Stimulated activated memory B cell treated with anti-CD40 and anti-IgM and Interleukin-4, amounts not matched to agents 10 μg/mL and 1 μg/mL and 100 μg/mL, for 72 hours (primary cell): ENCODE measurements at regions not wholly inside any gene's neighbourhood (a gene's known extent, or its start where the extent isn't known, plus 50 kb on each side); places are given as distances from the start of the nearest gene placed in this dataset.
A peak's percentile ranks its signal among the peaks of the same experiment; 100 is the strongest.

Experiments
- ATAC-seq: fragments of 150-1000 bp; cut with Tn5 transposase; 2 replicates; pipeline ENCODE4 v1.10.0; 2021
- H3K27ac Mint-ChIP-seq: one replicate; pipeline ENCODE4 v1.8.0; 2022; ENCODE audit warnings: mild to moderate bottlenecking, mixed read lengths
- H3K27me3 Mint-ChIP-seq: one replicate; pipeline ENCODE4 v1.8.0; 2022; ENCODE audit warnings: mixed read lengths
- H3K36me3 Mint-ChIP-seq: one replicate; pipeline ENCODE4 v1.8.0; 2022; ENCODE audit warnings: mixed read lengths
- H3K4me1 Mint-ChIP-seq: one replicate; pipeline ENCODE4 v1.8.0; 2022; ENCODE audit warnings: mixed read lengths
- H3K4me3 Mint-ChIP-seq: one replicate; pipeline ENCODE4 v1.8.0; 2022; ENCODE audit warnings: mild to moderate bottlenecking, moderate library complexity, mixed read lengths
- H3K9me3 Mint-ChIP-seq: one replicate; pipeline ENCODE4 v1.8.0; 2022; ENCODE audit warnings: mixed read lengths

DNA sequence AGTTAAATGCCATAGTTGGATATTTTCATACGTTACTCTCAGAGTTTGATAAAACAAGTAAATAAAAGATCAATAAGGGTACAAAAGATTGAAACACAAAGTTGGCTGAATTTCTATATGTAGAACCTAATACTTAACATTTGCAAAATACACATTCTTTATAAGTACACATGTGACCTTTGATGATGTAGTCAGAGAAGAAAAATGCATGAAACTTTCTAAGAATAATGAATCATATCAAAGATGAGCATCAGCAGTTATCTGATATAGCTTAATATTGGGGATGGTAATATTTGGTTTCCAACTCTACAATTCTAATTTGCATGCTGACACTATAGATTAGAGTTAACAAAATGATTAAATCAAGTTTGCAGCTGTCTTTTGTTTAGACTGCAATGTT is 188.0 kb upstream of the TGFBR2 start:
- no peaks in the 10 kb centered on the region for H3K9me3 Mint-ChIP-seq
- no peak for ATAC-seq
- no peaks in the 10 kb centered on the region for H3K36me3 Mint-ChIP-seq
- H3K4me1 Mint-ChIP-seq = no peaks in the 10 kb centered on the region
- H3K27me3 Mint-ChIP-seq = no peaks in the 10 kb centered on the region
- H3K4me3 Mint-ChIP-seq = no peak overlapping the region
- no peak overlapping the region for H3K27ac Mint-ChIP-seq

DNA sequence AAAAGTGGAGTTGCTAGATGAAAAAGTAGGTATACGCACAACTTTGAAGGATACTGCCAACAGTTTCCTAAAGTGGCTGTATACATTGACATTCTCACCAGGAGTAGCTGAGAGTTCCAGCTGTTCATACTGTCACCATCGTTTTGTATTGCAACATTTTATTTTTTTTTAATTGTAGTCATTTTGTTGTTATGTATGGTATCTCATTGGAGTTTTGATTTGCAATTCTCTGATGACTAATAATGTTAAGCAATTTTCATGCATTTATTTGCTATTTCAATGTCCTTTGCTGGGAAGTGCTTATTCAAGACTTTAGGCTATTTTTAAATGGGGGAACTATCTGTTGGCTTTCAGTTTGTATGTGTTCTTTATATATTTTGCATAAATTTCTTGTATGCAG is 185.1 kb upstream of the TGFBR2 start:
- Mint-ChIP-seq H3K4me1 (no peaks in the 10 kb centered on the region), H3K9me3 (peaks cover 3% of the 10 kb centered on the region), H3K27ac (no peak overlapping the region), H3K4me3 (no peak overlapping the region), H3K36me3 (no peaks in the 10 kb centered on the region), H3K27me3 (no peaks in the 10 kb centered on the region)
- no peak for ATAC-seq

GRCh38 chr3:30426293-30426993 is 180.0 kb upstream of the TGFBR2 start:
- Mint-ChIP-seq H3K27ac (no peak overlapping the region), H3K4me1 (no peaks in the 10 kb centered on the region), H3K27me3 (no peaks in the 10 kb centered on the region), H3K9me3 (peaks cover 5% of the 10 kb centered on the region), H3K36me3 (no peaks in the 10 kb centered on the region), H3K4me3 (no peak overlapping the region)
- ATAC-seq = no peak

DNA sequence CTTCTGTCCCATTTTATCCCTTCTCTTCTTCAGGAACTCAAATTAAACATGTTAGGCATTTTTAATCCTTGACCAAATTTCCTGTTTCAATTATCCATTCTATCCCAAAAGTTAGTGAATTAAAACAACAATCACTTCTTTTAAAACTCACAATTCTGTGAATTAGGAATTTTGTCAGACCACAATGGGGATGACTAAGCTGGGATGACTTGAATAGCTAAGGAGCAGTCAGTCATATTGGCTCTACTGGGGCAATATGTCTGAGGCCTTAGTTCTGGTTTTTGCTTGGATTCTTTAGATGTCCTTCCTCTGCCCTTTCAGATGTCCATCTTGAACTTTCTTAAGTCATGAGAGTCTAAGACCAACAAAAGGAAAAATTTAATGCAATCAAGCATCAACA is 178.2 kb upstream of the TGFBR2 start:
- no peak for ATAC-seq
- Mint-ChIP-seq H3K36me3 (no peaks in the 10 kb centered on the region), H3K27me3 (no peaks in the 10 kb centered on the region), H3K4me1 (no peaks in the 10 kb centered on the region), H3K9me3 (peaks cover 5% of the 10 kb centered on the region), H3K4me3 (no peak overlapping the region), H3K27ac (no peak overlapping the region)

DNA sequence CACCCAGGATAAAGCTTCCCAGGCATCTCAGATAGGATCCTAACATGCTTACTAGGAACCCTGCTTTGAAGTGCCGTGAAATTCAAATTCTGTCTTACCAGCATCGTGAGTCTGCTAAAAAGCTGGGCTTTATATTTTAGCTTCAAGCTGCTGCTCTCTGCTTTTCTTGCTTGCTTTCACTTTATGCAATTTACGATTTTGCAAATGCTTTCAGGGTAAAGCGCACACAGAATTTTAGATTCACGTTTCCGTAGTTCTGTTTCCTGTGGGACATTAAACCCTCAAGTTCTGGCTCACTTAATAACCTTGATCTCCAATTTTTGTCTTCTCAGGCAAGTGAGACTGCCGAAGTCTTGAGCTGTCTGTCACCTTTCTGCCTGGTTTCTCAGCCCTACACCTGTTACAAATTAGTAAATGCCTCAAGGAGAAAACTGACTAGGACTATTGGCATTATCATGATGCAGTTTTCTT is 170.5 kb upstream of the TGFBR2 start:
- H3K4me1 Mint-ChIP-seq = peaks cover 40% of the 10 kb centered on the region
- H3K4me3 Mint-ChIP-seq = peak overlapping the region; percentile 56
- H3K9me3 Mint-ChIP-seq = no peaks in the 10 kb centered on the region
- H3K27ac Mint-ChIP-seq = peak overlapping the region; percentile 83
- no peak for ATAC-seq
- H3K36me3 Mint-ChIP-seq = no peaks in the 10 kb centered on the region
- H3K27me3 Mint-ChIP-seq = no peaks in the 10 kb centered on the region

DNA sequence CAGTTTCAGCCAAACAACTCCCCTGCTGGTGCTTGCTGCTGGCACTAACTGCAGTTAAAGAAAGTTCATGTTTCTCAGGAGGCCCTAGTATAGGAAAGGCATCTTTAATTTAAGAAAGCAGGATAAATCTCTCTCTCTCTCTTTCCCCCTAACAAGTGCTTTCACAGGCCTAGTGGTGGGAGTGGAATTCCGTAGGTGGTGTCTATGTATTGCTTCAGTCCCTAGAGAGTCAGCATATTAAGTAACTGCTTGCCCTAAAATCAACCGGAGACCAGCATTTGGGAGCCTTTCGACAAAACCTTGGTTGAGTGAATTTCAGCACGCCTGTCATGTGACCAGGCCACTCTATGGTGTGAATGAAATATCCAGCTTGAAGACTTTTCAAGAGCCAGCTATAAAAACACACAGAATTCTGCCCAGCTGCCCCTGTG is 169.2 kb upstream of the TGFBR2 start:
- Mint-ChIP-seq H3K9me3 (peaks cover 3% of the 10 kb centered on the region), H3K27me3 (no peaks in the 10 kb centered on the region), H3K4me1 (peaks cover 40% of the 10 kb centered on the region), H3K27ac (peak overlapping the region; percentile 83), H3K36me3 (no peaks in the 10 kb centered on the region), H3K4me3 (no peak overlapping the region)
- no peak for ATAC-seq

DNA sequence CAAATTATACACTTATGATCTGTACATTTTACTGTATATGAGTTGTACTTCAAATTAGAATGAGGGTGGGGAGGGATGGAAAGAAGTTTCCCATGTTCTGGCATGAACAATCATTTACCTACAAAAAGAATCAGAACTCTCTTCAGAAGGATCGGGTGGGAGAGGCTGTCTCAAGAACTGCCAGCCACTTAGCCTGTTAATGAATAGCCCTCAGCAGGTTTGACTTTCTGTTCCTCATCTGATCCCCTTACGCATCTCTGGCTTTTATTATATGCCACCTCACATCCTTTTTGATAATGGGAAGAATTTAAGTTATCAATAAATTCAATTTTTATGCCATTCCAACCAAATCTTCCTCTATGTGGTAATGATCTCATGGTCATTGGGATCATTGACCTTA is 168.3 kb upstream of the TGFBR2 start:
- ATAC-seq = peak; percentile 78
- H3K4me3 Mint-ChIP-seq = no peak overlapping the region
- no peaks in the 10 kb centered on the region for H3K27me3 Mint-ChIP-seq
- H3K4me1 Mint-ChIP-seq = peaks cover 40% of the 10 kb centered on the region
- no peak overlapping the region for H3K27ac Mint-ChIP-seq
- H3K9me3 Mint-ChIP-seq = peaks cover 3% of the 10 kb centered on the region
- H3K36me3 Mint-ChIP-seq = no peaks in the 10 kb centered on the region

- Mint-ChIP-seq H3K36me3 (no peaks in the 10 kb centered on the region), H3K27ac (no peak overlapping the region), H3K27me3 (no peaks in the 10 kb centered on the region), H3K4me3 (no peak overlapping the region), H3K4me1 (peaks cover 40% of the 10 kb centered on the region), H3K9me3 (peaks cover 3% of the 10 kb centered on the region)
- no peak for ATAC-seq
Measured at GRCh38 chr3:30439451-30440053, 166.8 kb upstream of the TGFBR2 start.

GRCh38 chr3:30440147-30440604 is 166.2 kb upstream of the TGFBR2 start:
- no peak overlapping the region for H3K27ac Mint-ChIP-seq
- peaks cover 3% of the 10 kb centered on the region for H3K9me3 Mint-ChIP-seq
- no peak for ATAC-seq
- peaks cover 34% of the 10 kb centered on the region for H3K4me1 Mint-ChIP-seq
- no peaks in the 10 kb centered on the region for H3K27me3 Mint-ChIP-seq
- no peaks in the 10 kb centered on the region for H3K36me3 Mint-ChIP-seq
- H3K4me3 Mint-ChIP-seq = no peak overlapping the region

DNA sequence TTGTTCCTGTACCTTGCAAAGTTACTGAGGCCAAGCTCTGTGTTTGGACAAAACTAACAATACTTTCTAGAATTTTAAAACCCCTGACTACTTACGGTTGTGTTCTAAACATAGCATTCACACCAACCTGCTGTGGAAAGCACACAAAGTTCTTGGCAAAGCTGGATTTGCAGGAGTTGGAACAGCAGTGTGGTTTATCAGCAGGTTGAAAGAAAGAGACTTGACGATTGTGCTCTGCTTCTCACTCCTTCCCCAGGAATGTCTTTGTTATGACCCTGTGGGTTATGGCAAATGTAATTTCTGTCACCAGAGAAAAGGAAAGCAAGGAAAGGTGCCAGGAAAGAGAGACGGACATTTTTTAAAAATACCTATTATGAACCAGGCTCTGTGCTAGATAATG is 165.5 kb upstream of the TGFBR2 start:
- peaks cover 3% of the 10 kb centered on the region for H3K9me3 Mint-ChIP-seq
- H3K27ac Mint-ChIP-seq = no peak overlapping the region
- no peak overlapping the region for H3K4me3 Mint-ChIP-seq
- ATAC-seq = no peak
- H3K4me1 Mint-ChIP-seq = peaks cover 27% of the 10 kb centered on the region
- no peaks in the 10 kb centered on the region for H3K27me3 Mint-ChIP-seq
- H3K36me3 Mint-ChIP-seq = no peaks in the 10 kb centered on the region

GRCh38 chr3:30443756-30444673 is 162.4 kb upstream of the TGFBR2 start:
- H3K36me3 Mint-ChIP-seq = no peaks in the 10 kb centered on the region
- no peaks in the 10 kb centered on the region for H3K27me3 Mint-ChIP-seq
- ATAC-seq = no peak
- no peak overlapping the region for H3K27ac Mint-ChIP-seq
- H3K4me1 Mint-ChIP-seq = no peaks in the 10 kb centered on the region
- H3K9me3 Mint-ChIP-seq = peaks cover 3% of the 10 kb centered on the region
- no peak overlapping the region for H3K4me3 Mint-ChIP-seq

- H3K9me3 Mint-ChIP-seq = peaks cover 7% of the 10 kb centered on the region
- no peaks in the 10 kb centered on the region for H3K4me1 Mint-ChIP-seq
- no peaks in the 10 kb centered on the region for H3K27me3 Mint-ChIP-seq
- H3K36me3 Mint-ChIP-seq = peaks cover 6% of the 10 kb centered on the region
- no peak overlapping the region for H3K4me3 Mint-ChIP-seq
- ATAC-seq = no peak
- no peak overlapping the region for H3K27ac Mint-ChIP-seq
Measured at GRCh38 chr3:30448450-30449289, 157.7 kb upstream of the TGFBR2 start.

GRCh38 chr3:30449290-30449632 is 157.1 kb upstream of the TGFBR2 start:
- Mint-ChIP-seq H3K36me3 (peaks cover 6% of the 10 kb centered on the region), H3K4me1 (no peaks in the 10 kb centered on the region), H3K27ac (no peak overlapping the region), H3K27me3 (no peaks in the 10 kb centered on the region), H3K4me3 (no peak overlapping the region), H3K9me3 (peaks cover 7% of the 10 kb centered on the region)
- no peak for ATAC-seq

- Mint-ChIP-seq H3K9me3 (peaks cover 7% of the 10 kb centered on the region), H3K36me3 (peaks cover 6% of the 10 kb centered on the region), H3K4me3 (no peak overlapping the region), H3K27me3 (no peaks in the 10 kb centered on the region), H3K4me1 (no peaks in the 10 kb centered on the region), H3K27ac (no peak overlapping the region)
- ATAC-seq = no peak
Measured at GRCh38 chr3:30452446-30452845, 154.0 kb upstream of the TGFBR2 start.
